ENCODE measurements at regions not wholly inside any gene's neighbourhood (a gene's known extent, or its start where the extent isn't known, plus 50 kb on each side); places are given as distances from the start of the nearest gene placed in this dataset.
"Not testable (repeated sequence)": the region's sequence is repeated elsewhere in the genome, so short reads cannot be mapped to it uniquely, and the experiment has no call there.

GRCh38 chr5:62100201-62100600 is 205.8 kb upstream of the KIF2A start:
- H3K27ac ChIP-seq = no peak overlapping the region
- no peak for TF ChIP-seq CTCF (IDR thresholded peaks at IDR 0.05 in 4 of 5, conservative IDR thresholded peaks at IDR 0.05 in 1 of 5)
- no peak for TF ChIP-seq POLR2A (IDR thresholded peaks at IDR 0.05)
- in situ Hi-C loops (cut with MboI; ENCODE audit: low sequenced_read_pairs in 4 of 4) = no loop called here
- no peak overlapping the region for H3K4me3 ChIP-seq
- no peaks in the 10 kb centered on the region for H3K4me1 ChIP-seq
- H3K27me3 ChIP-seq = no peaks in the 10 kb centered on the region
- H3K9me3 ChIP-seq = no peaks in the 10 kb centered on the region
- DNase-seq = no peak
- ATAC-seq = no peak
- intact Hi-C loops (cut with DNase I; ENCODE audit: low total_unique reads) = no loop called here
- H3K36me3 ChIP-seq = no peaks in the 10 kb centered on the region

- in situ Hi-C loops (cut with MboI; ENCODE audit: low sequenced_read_pairs in 4 of 4) = not testable (repeated sequence)
Measured at GRCh38 chr5:62103863-62104262, 202.1 kb upstream of the KIF2A start.

GRCh38 chr5:62111428-62111827 is 194.6 kb upstream of the KIF2A start:
- Histone ChIP-seq H3K27me3 (no peaks in the 10 kb centered on the region), H3K4me3 (no peak overlapping the region), H3K36me3 (no peaks in the 10 kb centered on the region), H3K4me1 (no peaks in the 10 kb centered on the region), H3K9me3 (no peaks in the 10 kb centered on the region), H3K27ac (no peak overlapping the region)
- DNase-seq (no peak), ATAC-seq (no peak)
- intact Hi-C loops (cut with DNase I; ENCODE audit: low total_unique reads) (no loop called here), in situ Hi-C loops (cut with MboI; ENCODE audit: low sequenced_read_pairs in 4 of 4) (no loop called here)
- TF ChIP-seq POLR2A (IDR thresholded peaks at IDR 0.05) (no peak), CTCF (IDR thresholded peaks at IDR 0.05 in 4 of 5, conservative IDR thresholded peaks at IDR 0.05 in 1 of 5) (no peak)

More at GRCh38 chr5:62103863-62104262, 202.1 kb upstream of the KIF2A start:
- ATAC-seq; H3K4me3 ChIP-seq; DNase-seq; intact Hi-C loops (cut with DNase I; ENCODE audit: low total_unique reads); H3K27ac ChIP-seq; H3K9me3 ChIP-seq; H3K4me1 ChIP-seq; H3K36me3 ChIP-seq; H3K27me3 ChIP-seq: not testable (repeated sequence)

GRCh38 chr5:62112689-62113228 is 193.2 kb upstream of the KIF2A start:
- intact Hi-C loops (cut with DNase I; ENCODE audit: low total_unique reads) = no loop called here
- TF ChIP-seq POLR2A (IDR thresholded peaks at IDR 0.05) (no peak), CTCF (IDR thresholded peaks at IDR 0.05 in 4 of 5, conservative IDR thresholded peaks at IDR 0.05 in 1 of 5) (no peak)
- ATAC-seq = no peak

GRCh38 chr5:62115014-62115413 is 191.0 kb upstream of the KIF2A start:
- intact Hi-C loops (cut with DNase I; ENCODE audit: low total_unique reads) = no loop called here
- no peak overlapping the region for H3K4me3 ChIP-seq
- no peaks in the 10 kb centered on the region for H3K27me3 ChIP-seq
- no peaks in the 10 kb centered on the region for H3K36me3 ChIP-seq
- H3K9me3 ChIP-seq = no peaks in the 10 kb centered on the region
- H3K4me1 ChIP-seq = no peaks in the 10 kb centered on the region
- no peak for DNase-seq
- in situ Hi-C loops (cut with MboI; ENCODE audit: low sequenced_read_pairs in 4 of 4) = no loop called here
- no peak for ATAC-seq
- H3K27ac ChIP-seq = no peak overlapping the region
- TF ChIP-seq POLR2A (IDR thresholded peaks at IDR 0.05) (no peak), CTCF (IDR thresholded peaks at IDR 0.05 in 4 of 5, conservative IDR thresholded peaks at IDR 0.05 in 1 of 5) (no peak)

More at GRCh38 chr5:62112689-62113228, 193.2 kb upstream of the KIF2A start:
- DNase-seq = no peak
- in situ Hi-C loops (cut with MboI; ENCODE audit: low sequenced_read_pairs in 4 of 4) = no loop called here
- no peaks in the 10 kb centered on the region for H3K9me3 ChIP-seq
- H3K27me3 ChIP-seq = no peaks in the 10 kb centered on the region
- no peaks in the 10 kb centered on the region for H3K4me1 ChIP-seq
- H3K4me3 ChIP-seq = no peak overlapping the region
- H3K27ac ChIP-seq = no peak overlapping the region
- H3K36me3 ChIP-seq = no peaks in the 10 kb centered on the region

All from gastrocnemius medialis (tissue), 4 donors.